Adrenal gland (tissue), 9 donors: ENCODE measurements at regions not wholly inside any gene's neighbourhood (a gene's known extent, or its start where the extent isn't known, plus 50 kb on each side); places are given as distances from the start of the nearest gene placed in this dataset.

Experiments
- DNase-seq, 7 donors: peaks; one replicate each; pipeline ENCODE4 v3.0.0-alpha.2; 2019 to 2020
- H3K27ac ChIP-seq, 5 donors: fragments of 200-600 bp; sonication (generic) in 4 of 5; 1 replicate in 3 of 5; 2 replicates in 2 of 5; pipeline versions ENCODE4 v1.5.1 to v1.8.0; 2016 to 2020; ENCODE audit warnings: mild to moderate bottlenecking in 1 of 5
- H3K27me3 ChIP-seq: fragments of 200-600 bp; 2 replicates; pipeline ENCODE4 v1.8.0; 2021
- H3K36me3 ChIP-seq, 2 donors: fragments of 200-600 bp; replicated peaks in 1 of 2; 1 replicate in 1 of 2; 2 replicates in 1 of 2; pipeline versions ENCODE4 v1.5.1 to v1.8.0; 2018 to 2022
- H3K4me1 ChIP-seq, 2 donors: fragments of 200-600 bp; replicated peaks in 1 of 2; 1 replicate in 1 of 2; 2 replicates in 1 of 2; pipeline versions ENCODE4 v1.5.1 to v1.8.0; 2018 to 2021
- H3K4me3 ChIP-seq, 4 donors: fragments of 200-600 bp; sonication (generic) in 3 of 4; one replicate each; pipeline ENCODE4 v1.5.1; 2016 to 2018
- H3K9me3 ChIP-seq, 3 donors: fragments of 200-600 bp; sonication (generic) in 1 of 3; replicated peaks in 1 of 3; 1 replicate in 2 of 3; 2 replicates in 1 of 3; pipeline versions ENCODE4 v1.5.1 to v1.8.0; 2016 to 2021
- CTCF ChIP-seq, 6 experiments: fragments of 450-650 bp in 4 of 6; fragments of 200-600 bp in 2 of 6; sonication (generic) in 1 of 6; IDR thresholded peaks; 1 replicate in 5 of 6; 2 replicates in 1 of 6; pipeline versions ENCODE4 v1.5.1 to v1.8.0; 2016 to 2021; ENCODE audit warnings: antibody characterized with exemption in 6 of 6, mild to moderate bottlenecking in 2 of 6, moderate library complexity in 1 of 6
- POLR2A ChIP-seq, 2 donors: fragments of 450-650 bp; IDR thresholded peaks; one replicate each; pipeline ENCODE4 v1.6.1; 2017; ENCODE audit warnings: antibody characterized with exemption in 2 of 2, mild to moderate bottlenecking in 2 of 2, moderate library complexity in 1 of 2
- WGBS, 4 donors: extraction: QIAGEN DNeasy Blood & Tissue Kit in 2 of 4; methylation state at CpG; one replicate each; pipeline versions ENCODE4 v1.1.5 to v1.1.7; 2013 to 2017; 5-methylcytosine and 5-hydroxymethylcytosine counted together
- intact Hi-C, 2 donors: fragments of 100-400 bp; cut with DNase I; formaldehyde crosslinking; loops; one replicate each; pipeline versions ENCODE4 v1.14.1 to v1.15.0; 2022 to 2023
- donor health status: healthy with polysubstance abuse.
- donor health status: Bipolar disorder and iron deficiency.
- donor health status: DM: yes; HTN: yes; CAD: no.
- donor health status: DM: no; HTN: no; CAD: no.
- donor health status: DM: no; HTN: no; CAD: no.

- WGBS, 4 donors = 57 to 100% (median 62%) methylated on average over 1 of the region's 1 CpG
- H3K27me3 ChIP-seq = no peaks in the 10 kb centered on the region
- H3K9me3 ChIP-seq = no peaks in the 10 kb centered on the region
- no peak overlapping the region for H3K4me3 ChIP-seq
- no peak overlapping the region for H3K27ac ChIP-seq
- TF ChIP-seq POLR2A (IDR thresholded peaks at IDR 0.05) = no peak
- TF ChIP-seq CTCF (IDR thresholded peaks at IDR 0.05) = no peak
- H3K36me3 ChIP-seq = no peaks in the 10 kb centered on the region
- intact Hi-C loops = no loop called here
- DNase-seq = no peak
- no peaks in the 10 kb centered on the region for H3K4me1 ChIP-seq
Observed at GRCh38 chr14:44040561-44040960, 466.5 kb downstream of the FSCB start.

- Histone ChIP-seq H3K27ac (no peak overlapping the region), H3K4me1 (no peaks in the 10 kb centered on the region), H3K4me3 (no peak overlapping the region), H3K27me3 (no peaks in the 10 kb centered on the region), H3K36me3 (no peaks in the 10 kb centered on the region), H3K9me3 (no peaks in the 10 kb centered on the region)
- intact Hi-C loops = no loop called here
- DNase-seq = no peak
- TF ChIP-seq POLR2A (IDR thresholded peaks at IDR 0.05) = no peak
- TF ChIP-seq CTCF (IDR thresholded peaks at IDR 0.05) = no peak
- 18 to 28% (median 21%) methylated on average over 1 of the region's 1 CpG for WGBS, 4 donors
Observed at GRCh38 chr14:44036248-44036647, 470.8 kb downstream of the FSCB start.

GRCh38 chr14:44035707-44036106 is 471.4 kb downstream of the FSCB start:
- no peak overlapping the region for H3K4me3 ChIP-seq
- H3K36me3 ChIP-seq = no peaks in the 10 kb centered on the region
- intact Hi-C loops = no loop called here
- H3K27me3 ChIP-seq = no peaks in the 10 kb centered on the region
- no peaks in the 10 kb centered on the region for H3K9me3 ChIP-seq
- no peak overlapping the region for H3K27ac ChIP-seq
- no peaks in the 10 kb centered on the region for H3K4me1 ChIP-seq
- DNase-seq = no peak
- 55 to 77% (median 75%) methylated on average over 2 of the region's 2 CpGs for WGBS, 4 donors
- TF ChIP-seq POLR2A (IDR thresholded peaks at IDR 0.05) (no peak), CTCF (IDR thresholded peaks at IDR 0.05) (no peak)

- WGBS, 4 donors = 34 to 49% (median 38%) methylated on average over 4 of the region's 4 CpGs
- no peak for DNase-seq
- Histone ChIP-seq H3K27me3 (no peaks in the 10 kb centered on the region), H3K9me3 (no peaks in the 10 kb centered on the region), H3K27ac (no peak overlapping the region), H3K36me3 (no peaks in the 10 kb centered on the region), H3K4me1 (no peaks in the 10 kb centered on the region), H3K4me3 (no peak overlapping the region)
- intact Hi-C loops = no loop called here
- TF ChIP-seq CTCF (IDR thresholded peaks at IDR 0.05) (no peak), POLR2A (IDR thresholded peaks at IDR 0.05) (no peak)
Observed at GRCh38 chr14:44030831-44031383, 476.2 kb downstream of the FSCB start.
